GM23338 (cell line): ENCODE measurements at regions not wholly inside any gene's neighbourhood (a gene's known extent, or its start where the extent isn't known, plus 50 kb on each side); places are given as distances from the start of the nearest gene placed in this dataset.

Experiments used
- CTCF ChIP-seq, 2 experiments: fragments of 200-600 bp in 1 of 2; sonication (generic) in 1 of 2; conservative IDR thresholded peaks; 2 replicates each; pipeline versions ENCODE4 v1.5.1 to v1.6.1; 2016 to 2017; ENCODE audit warnings: antibody characterized with exemption in 2 of 2, low read depth in 2 of 2, mild to moderate bottlenecking in 2 of 2, moderate library complexity in 1 of 2
- EZH2 ChIP-seq: fragments of 200-600 bp; sonication (generic); IDR thresholded peaks from one replicate; pipeline ENCODE4 v1.8.0; 2017; ENCODE audit warnings: antibody characterized with exemption, mild to moderate bottlenecking, low read depth; ENCODE audit not compliant: unreplicated experiment
- JUNB ChIP-seq: IDR thresholded peaks from one replicate; pipeline ENCODE4 v1.6.1; 2016; ENCODE audit warnings: antibody characterized with exemption; ENCODE audit not compliant: unreplicated experiment
- POLR2AphosphoS5 ChIP-seq: IDR thresholded peaks from 2 replicates; pipeline ENCODE4 v1.6.1; 2016; ENCODE audit warnings: antibody characterized with exemption, low read depth
- ZNF462 ChIP-seq: fragments of 250-450 bp; sonication (Bioruptor Pico); IDR thresholded peaks from 2 replicates; pipeline ENCODE4 v1.5.0; 2020; ENCODE audit warnings: mild to moderate bottlenecking, moderate library complexity

GRCh38 chr20:48502016-48502415 lies 325.8 kb downstream of the PREX1 start:
- no peak for TF ChIP-seq CTCF (conservative IDR thresholded peaks at IDR 0.05; ENCODE audit: low read depth in 2 of 2)
- TF ChIP-seq ZNF462, result no peak
- no peak for TF ChIP-seq EZH2
- no peak for TF ChIP-seq POLR2AphosphoS5
- no peak for TF ChIP-seq JUNB
